Keratinocyte (primary cell): ENCODE measurements at regions not wholly inside any gene's neighbourhood (a gene's known extent, or its start where the extent isn't known, plus 50 kb on each side); places are given as distances from the start of the nearest gene placed in this dataset.

Source experiments
- EZH2 ChIP-seq: IDR thresholded peaks from one replicate; pipeline ENCODE4 v1.6.1; 2012; ENCODE audit warnings: inconsistent platforms, mild to moderate bottlenecking, low read length, moderate library complexity
- TF ChIP-seq, protein P1 (sequence below), 3 experiments: IDR thresholded peaks in 1 of 3; conservative IDR thresholded peaks in 1 of 3; optimal IDR thresholded peaks in 1 of 3; 2 replicates in 2 of 3; 3 replicates in 1 of 3; pipeline versions ENCODE3 to v1.5.1; 2011; ENCODE audit warnings: low read length in 3 of 3, mild to moderate bottlenecking in 3 of 3, moderate library complexity in 2 of 3, control low read depth in 1 of 3, inconsistent platforms in 1 of 3; ENCODE audit not compliant: insufficient read depth in 2 of 3; ENCODE audit errors: extremely low read depth in 1 of 3

GRCh38 chrX:66919280-66919832 is 280.5 kb upstream of the EDA2R start:
- TF ChIP-seq, protein P1, sequence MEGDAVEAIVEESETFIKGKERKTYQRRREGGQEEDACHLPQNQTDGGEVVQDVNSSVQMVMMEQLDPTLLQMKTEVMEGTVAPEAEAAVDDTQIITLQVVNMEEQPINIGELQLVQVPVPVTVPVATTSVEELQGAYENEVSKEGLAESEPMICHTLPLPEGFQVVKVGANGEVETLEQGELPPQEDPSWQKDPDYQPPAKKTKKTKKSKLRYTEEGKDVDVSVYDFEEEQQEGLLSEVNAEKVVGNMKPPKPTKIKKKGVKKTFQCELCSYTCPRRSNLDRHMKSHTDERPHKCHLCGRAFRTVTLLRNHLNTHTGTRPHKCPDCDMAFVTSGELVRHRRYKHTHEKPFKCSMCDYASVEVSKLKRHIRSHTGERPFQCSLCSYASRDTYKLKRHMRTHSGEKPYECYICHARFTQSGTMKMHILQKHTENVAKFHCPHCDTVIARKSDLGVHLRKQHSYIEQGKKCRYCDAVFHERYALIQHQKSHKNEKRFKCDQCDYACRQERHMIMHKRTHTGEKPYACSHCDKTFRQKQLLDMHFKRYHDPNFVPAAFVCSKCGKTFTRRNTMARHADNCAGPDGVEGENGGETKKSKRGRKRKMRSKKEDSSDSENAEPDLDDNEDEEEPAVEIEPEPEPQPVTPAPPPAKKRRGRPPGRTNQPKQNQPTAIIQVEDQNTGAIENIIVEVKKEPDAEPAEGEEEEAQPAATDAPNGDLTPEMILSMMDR (optimal IDR thresholded peaks at IDR 0.05 in 1 of 3, IDR thresholded peaks at IDR 0.05 in 1 of 3, conservative IDR thresholded peaks at IDR 0.05 in 1 of 3; ENCODE audit: extremely low read depth in 1 of 3, insufficient read depth in 2 of 3, low read length in 3 of 3), result no peak
- no peak for TF ChIP-seq EZH2
